Choroid plexus epithelial cell (primary cell): ENCODE measurements at regions not wholly inside any gene's neighbourhood (a gene's known extent, or its start where the extent isn't known, plus 50 kb on each side); places are given as distances from the start of the nearest gene placed in this dataset.

ENCODE experiments used
- DNase-seq: peaks from one replicate; pipeline ENCODE4 v3.0.0-alpha.2; 2010; ENCODE audit warnings: low read depth
- H3K4me3 ChIP-seq: 2 replicates; pipeline ENCODE4 v1.5.1; 2011; ENCODE audit warnings: low read depth, mild to moderate bottlenecking, control low read depth, low read length, moderate library complexity
- CTCF ChIP-seq: conservative IDR thresholded peaks from 2 replicates; pipeline ENCODE4 v1.5.1; 2011; ENCODE audit warnings: low read depth, mild to moderate bottlenecking, control low read depth, inconsistent platforms, low read length, moderate library complexity

- no peak for DNase-seq
- TF ChIP-seq CTCF: no peak
Measured at GRCh38 chr20:11219192-11219591, 545.4 kb upstream of the JAG1 start.

GRCh38 chr20:11221046-11221445, 547.2 kb upstream of the JAG1 start:
- DNase-seq: no peak
- TF ChIP-seq CTCF: no peak
- H3K4me3 ChIP-seq: no peak overlapping the region

More at GRCh38 chr20:11219192-11219591, 545.4 kb upstream of the JAG1 start:
- no peak overlapping the region for H3K4me3 ChIP-seq

- H3K4me3 ChIP-seq: no peak overlapping the region
- DNase-seq: no peak
- no peak for TF ChIP-seq CTCF
Measured at GRCh38 chr20:11222243-11222642, 548.4 kb upstream of the JAG1 start.

- no peak for TF ChIP-seq CTCF
- no peak for DNase-seq
- H3K4me3 ChIP-seq: no peak overlapping the region
Measured at GRCh38 chr20:11227602-11228001, 553.8 kb upstream of the JAG1 start.

- H3K4me3 ChIP-seq: no peak overlapping the region
- DNase-seq: peak; percentile 96
Measured at GRCh38 chr20:11229772-11230171, 556.0 kb upstream of the JAG1 start.

GRCh38 chr20:11230999-11231398, 557.2 kb upstream of the JAG1 start:
- no peak for TF ChIP-seq CTCF
- H3K4me3 ChIP-seq: no peak overlapping the region
- no peak for DNase-seq

More at GRCh38 chr20:11229772-11230171, 556.0 kb upstream of the JAG1 start:
- TF ChIP-seq CTCF: no peak

GRCh38 chr20:11231742-11232648, 558.2 kb upstream of the JAG1 start:
- H3K4me3 ChIP-seq: no peak overlapping the region
- DNase-seq: no peak
- no peak for TF ChIP-seq CTCF
